HCT116 (cell line): ENCODE measurements at regions not wholly inside any gene's neighbourhood (a gene's known extent, or its start where the extent isn't known, plus 50 kb on each side); places are given as distances from the start of the nearest gene placed in this dataset.

ENCODE experiments used
- ATAC-seq: fragments of 200-7000 bp; cut with Tn5 transposase; 2 replicates; pipeline ENCODE4 v1.9.1; 2020; ENCODE audit warnings: mild to moderate bottlenecking, moderate library complexity
- BruUV-seq: library from RNA; stranded (reverse); fragments of 400-500 nt; replicated peaks from 2 replicates; lab custom pipeline; 2021; lab: Mats Ljungman, UMichigan
- CTCF ChIA-PET: fragments of 300-600 bp; sonication (Branson Sonifier 250); formaldehyde crosslinking; loops from one replicate; lab custom pipeline; 2021; ENCODE audit warnings: antibody characterized with exemption; lab: Charles Lee
- POLR2A ChIA-PET: fragments of 300-600, 350-600 bp; sonication (Branson Sonifier 250); formaldehyde crosslinking; loops from one replicate; lab custom pipeline; 2021; ENCODE audit warnings: antibody characterized with exemption; lab: Charles Lee
- RAD21 ChIA-PET, 2 experiments: fragments of 300-600 bp; sonication (Branson Sonifier 250); formaldehyde crosslinking; loops; one replicate each; lab custom pipeline; 2023; ENCODE audit warnings: low total read pairs in 2 of 2; ENCODE audit not compliant: uncharacterized antibody in 2 of 2, unreplicated experiment in 2 of 2, low non-redundant PET in 1 of 2; lab: Charles Lee
- DNase-seq: peaks from one replicate; pipeline ENCODE4 v3.0.0-alpha.2; 2010; ENCODE audit warnings: low read depth, low spot score
- H2AFZ ChIP-seq: fragments of 200-600 bp; shearing (Covaris generic), sonication (generic); 2 replicates; pipeline ENCODE4 v1.6.1; 2017; ENCODE audit warnings: low read depth, mixed run types, mixed read lengths, antibody characterized with exemption, low read length; ENCODE audit not compliant: poor library complexity, severe bottlenecking
- H3K27ac ChIP-seq: 2 replicates; pipeline ENCODE4 v1.5.1; 2012; ENCODE audit warnings: low read depth, low read length
- H3K27me3 ChIP-seq: fragments of 200-600 bp; sonication (generic); 2 replicates; pipeline ENCODE4 v1.6.1; 2016; ENCODE audit warnings: mixed run types, low read length, mixed read lengths; ENCODE audit not compliant: insufficient read depth
- H3K36me3 ChIP-seq, 2 experiments: fragments of 200-500 bp in 1 of 2; fragments of 200-600 bp in 1 of 2; sonication (Bioruptor generic) in 1 of 2; sonication (generic) in 1 of 2; 2 replicates each; pipeline versions ENCODE4 v1.5.1 to v1.6.1; 2014 to 2016; ENCODE audit warnings: low read length in 2 of 2, inconsistent platforms in 1 of 2, mixed read lengths in 1 of 2, mixed run types in 1 of 2; ENCODE audit not compliant: insufficient read depth in 2 of 2, control insufficient read depth in 1 of 2
- H3K4me1 ChIP-seq, 2 experiments: fragments of 200-600 bp in 1 of 2; sonication (generic) in 1 of 2; 2 replicates each; pipeline versions ENCODE4 v1.5.1 to v1.6.1; 2012 to 2017; ENCODE audit warnings: low read length in 2 of 2, inconsistent platforms in 1 of 2, mild to moderate bottlenecking in 1 of 2, mixed read lengths in 1 of 2, mixed run types in 1 of 2, moderate library complexity in 1 of 2; ENCODE audit not compliant: insufficient read depth in 2 of 2, control insufficient read depth in 1 of 2
- H3K4me2 ChIP-seq: fragments of 200-600 bp; sonication (generic); 2 replicates; pipeline ENCODE4 v1.6.1; 2017; ENCODE audit warnings: mixed run types, low read length, mixed read lengths
- H3K4me3 ChIP-seq, 2 experiments: fragments of 200-600 bp in 1 of 2; sonication (generic) in 1 of 2; replicated peaks in 1 of 2; 2 replicates each; pipeline ENCODE4 v1.5.1; 2011 to 2016; ENCODE audit warnings: low read length in 2 of 2, control low read depth in 1 of 2, low read depth in 1 of 2, mild to moderate bottlenecking in 1 of 2, mixed read lengths in 1 of 2, mixed run types in 1 of 2
- H3K79me2 ChIP-seq: fragments of 200-600 bp; sonication (generic); 2 replicates; pipeline ENCODE4 v1.6.1; 2017; ENCODE audit warnings: mild to moderate bottlenecking, mixed run types, low read length, moderate library complexity, mixed read lengths; ENCODE audit not compliant: insufficient read depth
- H3K9ac ChIP-seq: fragments of 200-600 bp; sonication (generic); 2 replicates; pipeline ENCODE4 v1.6.1; 2016; ENCODE audit warnings: low read length, mixed read lengths
- H3K9me2 ChIP-seq: fragments of 200-600 bp; sonication (generic), shearing (Covaris generic); 2 replicates; pipeline ENCODE4 v1.6.1; 2017; ENCODE audit warnings: mixed run types, mild to moderate bottlenecking, moderate library complexity; ENCODE audit not compliant: insufficient read depth
- H3K9me3 ChIP-seq, 2 experiments: fragments of 200-500 bp in 1 of 2; fragments of 200-600 bp in 1 of 2; sonication (Bioruptor generic) in 1 of 2; sonication (generic) in 1 of 2; 2 replicates each; pipeline ENCODE4 v1.6.1; 2014 to 2017; ENCODE audit warnings: low read length in 2 of 2, mixed read lengths in 2 of 2, inconsistent platforms in 1 of 2, low read depth in 1 of 2, mild to moderate bottlenecking in 1 of 2, mixed run types in 1 of 2, moderate library complexity in 1 of 2; ENCODE audit not compliant: control insufficient read depth in 1 of 2, insufficient read depth in 1 of 2
- H4K20me1 ChIP-seq: fragments of 200-600 bp; sonication (generic), shearing (Covaris generic); 2 replicates; pipeline ENCODE4 v1.6.1; 2017; ENCODE audit warnings: mixed run types, mild to moderate bottlenecking, moderate library complexity; ENCODE audit not compliant: insufficient read depth
- EGR1 ChIP-seq: IDR thresholded peaks from 2 replicates; pipeline ENCODE4 v1.6.1; 2012; ENCODE audit warnings: low read depth
- FOSL1 ChIP-seq: IDR thresholded peaks from 2 replicates; pipeline ENCODE4 v1.6.1; 2012; ENCODE audit warnings: low read depth
- JUND ChIP-seq: IDR thresholded peaks from 2 replicates; pipeline ENCODE4 v1.6.1; 2012
- POLR2AphosphoS5 ChIP-seq: IDR thresholded peaks from 2 replicates; pipeline ENCODE4 v1.6.1; 2011; ENCODE audit warnings: mild to moderate bottlenecking, low read depth, low read length, moderate library complexity
- RAD21 ChIP-seq: IDR thresholded peaks from 2 replicates; pipeline ENCODE4 v1.6.1; 2012; ENCODE audit warnings: low read depth, mild to moderate bottlenecking
- SIN3A ChIP-seq: IDR thresholded peaks from 2 replicates; pipeline ENCODE4 v1.6.1; 2012; ENCODE audit warnings: low read depth
- SP1 ChIP-seq: IDR thresholded peaks from 2 replicates; pipeline ENCODE4 v1.6.1; 2012; ENCODE audit warnings: low read depth
- SRF ChIP-seq: IDR thresholded peaks from 2 replicates; pipeline ENCODE4 v1.6.1; 2012; ENCODE audit warnings: low read depth
- ZNF274 ChIP-seq: fragments of 200-500 bp; sonication (Bioruptor generic); IDR thresholded peaks from 2 replicates; pipeline ENCODE4 v1.6.1; 2014; ENCODE audit warnings: mild to moderate bottlenecking, low read depth, low read length, inconsistent platforms
- intact Hi-C: fragments of 100-400 bp; cut with micrococcal nuclease; formaldehyde crosslinking; loops from 2 replicates; pipeline ENCODE4 v1.10.0; 2022
- TF ChIP-seq, protein P1 (sequence below): IDR thresholded peaks from 2 replicates; pipeline ENCODE4 v1.6.1; 2012; ENCODE audit warnings: low read depth

DNA sequence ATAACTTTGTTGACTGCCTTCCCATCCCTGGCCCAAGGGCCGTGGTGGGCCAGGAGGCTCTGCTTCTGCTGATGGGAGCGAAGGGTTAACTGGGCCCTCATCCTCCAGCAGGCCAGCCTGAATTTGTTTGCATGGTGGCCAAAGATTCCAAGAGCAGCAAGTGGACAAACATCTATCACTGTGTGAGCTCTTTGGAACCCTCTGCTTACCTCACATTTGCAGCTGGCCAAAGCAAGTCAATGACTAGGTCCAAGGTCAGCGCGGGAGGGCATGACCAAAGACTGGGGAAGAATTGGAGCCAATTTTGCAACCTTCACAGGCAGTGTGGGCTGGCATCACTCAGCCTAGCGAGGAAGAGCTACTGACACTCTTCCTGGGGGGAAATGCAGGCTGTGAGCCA lies 67.8 kb upstream of the ATP6AP2 start:
- ATAC-seq (no peak), DNase-seq (no peak)
- H4K20me1 ChIP-seq = no peaks in the 10 kb centered on the region
- H3K4me2 ChIP-seq = no peak overlapping the region
- H3K27ac ChIP-seq = no peak overlapping the region
- H2AFZ ChIP-seq = no peak overlapping the region
- ChIA-PET RAD21 (no interaction called here), CTCF (no interaction called here), POLR2A (no interaction called here)
- H3K4me3 ChIP-seq = no peak overlapping the region
- H3K4me1 ChIP-seq = no peaks in the 10 kb centered on the region
- H3K9ac ChIP-seq = no peak overlapping the region
- intact Hi-C loops = no loop called here
- no peaks in the 10 kb centered on the region for H3K9me2 ChIP-seq
- no TSS peak for BruUV-seq
- H3K9me3 ChIP-seq = no peaks in the 10 kb centered on the region
- no peak for TF ChIP-seq SRF
- TF ChIP-seq SIN3A = no peak
- no peak for TF ChIP-seq EGR1
- TF ChIP-seq SP1 = no peak
- TF ChIP-seq, protein P1, sequence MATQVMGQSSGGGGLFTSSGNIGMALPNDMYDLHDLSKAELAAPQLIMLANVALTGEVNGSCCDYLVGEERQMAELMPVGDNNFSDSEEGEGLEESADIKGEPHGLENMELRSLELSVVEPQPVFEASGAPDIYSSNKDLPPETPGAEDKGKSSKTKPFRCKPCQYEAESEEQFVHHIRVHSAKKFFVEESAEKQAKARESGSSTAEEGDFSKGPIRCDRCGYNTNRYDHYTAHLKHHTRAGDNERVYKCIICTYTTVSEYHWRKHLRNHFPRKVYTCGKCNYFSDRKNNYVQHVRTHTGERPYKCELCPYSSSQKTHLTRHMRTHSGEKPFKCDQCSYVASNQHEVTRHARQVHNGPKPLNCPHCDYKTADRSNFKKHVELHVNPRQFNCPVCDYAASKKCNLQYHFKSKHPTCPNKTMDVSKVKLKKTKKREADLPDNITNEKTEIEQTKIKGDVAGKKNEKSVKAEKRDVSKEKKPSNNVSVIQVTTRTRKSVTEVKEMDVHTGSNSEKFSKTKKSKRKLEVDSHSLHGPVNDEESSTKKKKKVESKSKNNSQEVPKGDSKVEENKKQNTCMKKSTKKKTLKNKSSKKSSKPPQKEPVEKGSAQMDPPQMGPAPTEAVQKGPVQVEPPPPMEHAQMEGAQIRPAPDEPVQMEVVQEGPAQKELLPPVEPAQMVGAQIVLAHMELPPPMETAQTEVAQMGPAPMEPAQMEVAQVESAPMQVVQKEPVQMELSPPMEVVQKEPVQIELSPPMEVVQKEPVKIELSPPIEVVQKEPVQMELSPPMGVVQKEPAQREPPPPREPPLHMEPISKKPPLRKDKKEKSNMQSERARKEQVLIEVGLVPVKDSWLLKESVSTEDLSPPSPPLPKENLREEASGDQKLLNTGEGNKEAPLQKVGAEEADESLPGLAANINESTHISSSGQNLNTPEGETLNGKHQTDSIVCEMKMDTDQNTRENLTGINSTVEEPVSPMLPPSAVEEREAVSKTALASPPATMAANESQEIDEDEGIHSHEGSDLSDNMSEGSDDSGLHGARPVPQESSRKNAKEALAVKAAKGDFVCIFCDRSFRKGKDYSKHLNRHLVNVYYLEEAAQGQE = no peak
- TF ChIP-seq JUND = no peak
- TF ChIP-seq ZNF274 = no peak
- no peak for TF ChIP-seq FOSL1
- TF ChIP-seq RAD21 = no peak
- H3K79me2 ChIP-seq = no peaks in the 10 kb centered on the region
- no peaks in the 10 kb centered on the region for H3K36me3 ChIP-seq
- H3K27me3 ChIP-seq = no peaks in the 10 kb centered on the region

DNA sequence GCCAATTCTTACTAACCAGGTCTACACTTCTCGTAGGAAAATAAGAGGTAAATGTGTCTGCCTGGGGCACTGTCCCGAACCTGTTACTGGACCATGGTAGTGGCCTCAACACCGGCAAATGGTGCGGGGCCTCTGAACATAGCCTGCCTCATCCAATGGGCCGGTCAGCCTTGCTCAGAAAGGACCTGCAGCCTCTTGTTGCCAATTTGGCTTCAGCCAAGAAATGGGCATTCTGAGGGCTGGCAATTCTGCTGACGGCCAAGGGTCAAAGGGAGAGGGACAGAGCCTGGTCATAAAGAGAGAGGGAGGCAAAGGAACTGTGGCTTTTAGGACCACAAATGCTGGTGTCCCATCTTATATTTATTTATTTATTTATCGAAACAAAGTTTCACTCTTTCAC lies 69.5 kb upstream of the ATP6AP2 start:
- no peak for TF ChIP-seq POLR2AphosphoS5
- TF ChIP-seq, all 23 proteins: peak for 0
- Histone ChIP-seq H3K9me2 (no peaks in the 10 kb centered on the region), H3K4me2 (no peak overlapping the region), H4K20me1 (no peaks in the 10 kb centered on the region), H3K79me2 (no peaks in the 10 kb centered on the region), H3K9me3 (no peaks in the 10 kb centered on the region), H3K9ac (no peak overlapping the region), H3K36me3 (no peaks in the 10 kb centered on the region), H3K4me3 (no peak overlapping the region), H3K27ac (no peak overlapping the region), H3K27me3 (no peaks in the 10 kb centered on the region), H2AFZ (no peak overlapping the region), H3K4me1 (no peaks in the 10 kb centered on the region)
- POLR2A ChIA-PET = no interaction called here
- RAD21 ChIA-PET = no interaction called here
- ATAC-seq = no peak
- CTCF ChIA-PET = no interaction called here
- no peak for DNase-seq
- no TSS peak for BruUV-seq
- intact Hi-C loops = no loop called here
